Keratinocyte (primary cell): ENCODE measurements at regions not wholly inside any gene's neighbourhood (a gene's known extent, or its start where the extent isn't known, plus 50 kb on each side); places are given as distances from the start of the nearest gene placed in this dataset.

Experiments used
- DNase-seq: peaks from one replicate; pipeline ENCODE4 v3.0.0-alpha.2; 2011; ENCODE audit warnings: low read depth, missing footprints, low spot score
- FAIRE-seq: peaks from 2 replicates; lab custom pipeline; 2011; peaks lifted over from hg19 to GRCh38; lab: Jason Lieb, UNC
- H2AFZ ChIP-seq: 2 replicates; pipeline ENCODE4 v1.6.0; 2012; ENCODE audit warnings: low read length, control low read depth, inconsistent platforms; ENCODE audit not compliant: control insufficient read depth
- H3K27ac ChIP-seq: 2 replicates; pipeline ENCODE4 v1.5.1; 2011; ENCODE audit warnings: low read length; ENCODE audit not compliant: control insufficient read depth, insufficient read depth
- H3K27me3 ChIP-seq: 3 replicates; pipeline ENCODE4 v1.6.0; 2011; ENCODE audit warnings: low read length; ENCODE audit not compliant: control insufficient read depth, insufficient read depth; ENCODE audit errors: extremely low read depth
- H3K36me3 ChIP-seq, 2 experiments: 2 replicates in 1 of 2; 3 replicates in 1 of 2; pipeline ENCODE4 v1.5.1; 2011; ENCODE audit warnings: low read length in 2 of 2, mild to moderate bottlenecking in 1 of 2; ENCODE audit not compliant: control insufficient read depth in 2 of 2, insufficient read depth in 2 of 2; ENCODE audit errors: extremely low read depth in 1 of 2
- H3K4me1 ChIP-seq: 3 replicates; pipeline ENCODE4 v1.5.1; 2011; ENCODE audit warnings: low read length; ENCODE audit not compliant: control insufficient read depth, insufficient read depth; ENCODE audit errors: extremely low read depth
- H3K4me2 ChIP-seq: 3 replicates; pipeline ENCODE4 v1.6.0; 2011; ENCODE audit warnings: low read depth, low read length; ENCODE audit not compliant: control insufficient read depth, insufficient read depth; ENCODE audit errors: extremely low read depth
- H3K4me3 ChIP-seq, 3 experiments: fragments of 200-600 bp in 1 of 3; sonication (generic) in 1 of 3; 2 replicates in 2 of 3; 3 replicates in 1 of 3; pipeline ENCODE4 v1.5.1; 2011 to 2016; ENCODE audit warnings: low read length in 3 of 3, mild to moderate bottlenecking in 3 of 3, control low read depth in 2 of 3, inconsistent platforms in 1 of 3, low read depth in 1 of 3, mixed read lengths in 1 of 3, mixed run types in 1 of 3, moderate library complexity in 1 of 3; ENCODE audit not compliant: control insufficient read depth in 2 of 3, insufficient read depth in 2 of 3; ENCODE audit errors: extremely low read depth in 1 of 3
- H3K79me2 ChIP-seq: 2 replicates; pipeline ENCODE4 v1.6.0; 2012; ENCODE audit warnings: low read length; ENCODE audit not compliant: control insufficient read depth, insufficient read depth
- H3K9ac ChIP-seq: 3 replicates; pipeline ENCODE4 v1.6.0; 2011; ENCODE audit warnings: low read length; ENCODE audit not compliant: control insufficient read depth, insufficient read depth; ENCODE audit errors: extremely low read depth
- H3K9me1 ChIP-seq: 3 replicates; pipeline ENCODE4 v1.6.0; 2011; ENCODE audit warnings: low read length; ENCODE audit not compliant: control insufficient read depth, insufficient read depth; ENCODE audit errors: extremely low read depth
- H3K9me3 ChIP-seq: 2 replicates; pipeline ENCODE4 v1.5.1; 2012; ENCODE audit warnings: low read depth, low read length; ENCODE audit not compliant: control insufficient read depth
- H4K20me1 ChIP-seq: 3 replicates; pipeline ENCODE4 v1.6.0; 2011; ENCODE audit warnings: low read length; ENCODE audit not compliant: control insufficient read depth, insufficient read depth; ENCODE audit errors: extremely low read depth
- EZH2 ChIP-seq: IDR thresholded peaks from one replicate; pipeline ENCODE4 v1.6.1; 2012; ENCODE audit warnings: inconsistent platforms, mild to moderate bottlenecking, low read length, moderate library complexity
- dilution Hi-C: fragments of 300-500 bp; cut with MboI; formaldehyde crosslinking; loops from one replicate; pipeline ENCODE4 v1.7.0; 2020; ENCODE audit warnings: low sequenced_read_pairs; ENCODE audit not compliant: extremely low pct_ligation_motif_present
- TF ChIP-seq, protein P1 (sequence below), 3 experiments: IDR thresholded peaks in 1 of 3; conservative IDR thresholded peaks in 1 of 3; optimal IDR thresholded peaks in 1 of 3; 2 replicates in 2 of 3; 3 replicates in 1 of 3; pipeline versions ENCODE3 to v1.5.1; 2011; ENCODE audit warnings: low read length in 3 of 3, mild to moderate bottlenecking in 3 of 3, moderate library complexity in 2 of 3, control low read depth in 1 of 3, inconsistent platforms in 1 of 3; ENCODE audit not compliant: insufficient read depth in 2 of 3; ENCODE audit errors: extremely low read depth in 1 of 3

GRCh38 chr10:78391585-78391984 is 357.9 kb downstream of the RPS24 start:
- no peak overlapping the region for H3K4me3 ChIP-seq
- TF ChIP-seq, protein P1, sequence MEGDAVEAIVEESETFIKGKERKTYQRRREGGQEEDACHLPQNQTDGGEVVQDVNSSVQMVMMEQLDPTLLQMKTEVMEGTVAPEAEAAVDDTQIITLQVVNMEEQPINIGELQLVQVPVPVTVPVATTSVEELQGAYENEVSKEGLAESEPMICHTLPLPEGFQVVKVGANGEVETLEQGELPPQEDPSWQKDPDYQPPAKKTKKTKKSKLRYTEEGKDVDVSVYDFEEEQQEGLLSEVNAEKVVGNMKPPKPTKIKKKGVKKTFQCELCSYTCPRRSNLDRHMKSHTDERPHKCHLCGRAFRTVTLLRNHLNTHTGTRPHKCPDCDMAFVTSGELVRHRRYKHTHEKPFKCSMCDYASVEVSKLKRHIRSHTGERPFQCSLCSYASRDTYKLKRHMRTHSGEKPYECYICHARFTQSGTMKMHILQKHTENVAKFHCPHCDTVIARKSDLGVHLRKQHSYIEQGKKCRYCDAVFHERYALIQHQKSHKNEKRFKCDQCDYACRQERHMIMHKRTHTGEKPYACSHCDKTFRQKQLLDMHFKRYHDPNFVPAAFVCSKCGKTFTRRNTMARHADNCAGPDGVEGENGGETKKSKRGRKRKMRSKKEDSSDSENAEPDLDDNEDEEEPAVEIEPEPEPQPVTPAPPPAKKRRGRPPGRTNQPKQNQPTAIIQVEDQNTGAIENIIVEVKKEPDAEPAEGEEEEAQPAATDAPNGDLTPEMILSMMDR (optimal IDR thresholded peaks at IDR 0.05 in 1 of 3, IDR thresholded peaks at IDR 0.05 in 1 of 3, conservative IDR thresholded peaks at IDR 0.05 in 1 of 3; ENCODE audit: extremely low read depth in 1 of 3, insufficient read depth in 2 of 3, low read length in 3 of 3) = no peak
- no peak for TF ChIP-seq EZH2
- no peaks in the 10 kb centered on the region for H4K20me1 ChIP-seq
- H3K4me2 ChIP-seq = no peak overlapping the region
- no peaks in the 10 kb centered on the region for H3K9me1 ChIP-seq
- FAIRE-seq (no peak), DNase-seq (no peak)
- H3K79me2 ChIP-seq = no peaks in the 10 kb centered on the region
- no peak overlapping the region for H2AFZ ChIP-seq
- H3K36me3 ChIP-seq = no peaks in the 10 kb centered on the region
- H3K27ac ChIP-seq = no peak overlapping the region
- dilution Hi-C loops = no loop called here
- H3K9ac ChIP-seq = no peak overlapping the region
- no peaks in the 10 kb centered on the region for H3K27me3 ChIP-seq
- H3K9me3 ChIP-seq = no peaks in the 10 kb centered on the region
- no peaks in the 10 kb centered on the region for H3K4me1 ChIP-seq

DNA sequence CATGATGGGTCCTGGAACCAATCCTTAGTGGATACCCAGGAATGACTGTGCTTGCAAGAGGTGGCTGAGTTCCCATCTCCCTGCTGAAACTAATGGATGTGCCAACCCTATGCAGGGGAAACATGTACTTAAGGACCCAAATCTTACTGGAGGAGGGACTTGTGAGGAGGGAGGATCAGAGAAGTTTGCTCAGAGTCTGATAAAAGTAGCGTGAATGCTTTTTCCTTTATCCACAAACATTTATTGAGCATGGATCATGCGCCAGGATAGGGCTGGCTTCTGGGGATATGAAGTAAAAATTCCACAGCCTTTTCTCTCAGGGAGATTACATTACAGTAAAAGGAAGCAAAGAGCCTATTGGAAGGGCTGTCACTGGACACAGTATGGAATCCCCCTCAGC is 358.5 kb downstream of the RPS24 start:
- Histone ChIP-seq H3K27me3 (no peaks in the 10 kb centered on the region), H4K20me1 (no peaks in the 10 kb centered on the region)
- TF ChIP-seq, protein P1 (optimal IDR thresholded peaks at IDR 0.05 in 1 of 3, IDR thresholded peaks at IDR 0.05 in 1 of 3, conservative IDR thresholded peaks at IDR 0.05 in 1 of 3; ENCODE audit: extremely low read depth in 1 of 3, insufficient read depth in 2 of 3, low read length in 3 of 3) = no peak
- no peak for TF ChIP-seq EZH2

More for the DNA sequence above, 358.5 kb downstream of the RPS24 start:
- DNase-seq = no peak
- no peak overlapping the region for H3K4me2 ChIP-seq
- no peaks in the 10 kb centered on the region for H3K9me1 ChIP-seq
- FAIRE-seq = no peak
- H3K4me3 ChIP-seq = no peak overlapping the region
- H2AFZ ChIP-seq = no peak overlapping the region
- dilution Hi-C loops = no loop called here
- no peaks in the 10 kb centered on the region for H3K9me3 ChIP-seq
- H3K27ac ChIP-seq = no peak overlapping the region
- no peaks in the 10 kb centered on the region for H3K79me2 ChIP-seq
- H3K36me3 ChIP-seq = no peaks in the 10 kb centered on the region
- no peak overlapping the region for H3K9ac ChIP-seq
- H3K4me1 ChIP-seq = no peaks in the 10 kb centered on the region
